Common myeloid progenitor, CD34-positive (primary cell): ENCODE measurements at regions not wholly inside any gene's neighbourhood (a gene's known extent, or its start where the extent isn't known, plus 50 kb on each side); places are given as distances from the start of the nearest gene placed in this dataset.

Experiments
- CTCF ChIA-PET: fragments of 350-600 bp; sonication (Branson Sonifier 250); formaldehyde crosslinking; loops from one replicate; lab custom pipeline; 2021; ENCODE audit warnings: antibody characterized with exemption; lab: Charles Lee
- POLR2A ChIA-PET: fragments of 350-600 bp; sonication (Branson Sonifier 250); formaldehyde crosslinking; loops from one replicate; lab custom pipeline; 2021; ENCODE audit warnings: antibody characterized with exemption; lab: Charles Lee
- DNase-seq, 3 donors: peaks; one replicate each; pipeline versions ENCODE4 v3.0.0 to v3.0.0-alpha.2; 2013
- H3K27ac ChIP-seq, 2 experiments: 1 replicate in 1 of 2; 2 replicates in 1 of 2; pipeline ENCODE4 v1.7.0; 2013; ENCODE audit warnings: inconsistent platforms in 2 of 2, low read length in 2 of 2, mild to moderate bottlenecking in 2 of 2, low read depth in 1 of 2, moderate library complexity in 1 of 2; ENCODE audit not compliant: severe bottlenecking in 2 of 2, insufficient read depth in 1 of 2, poor library complexity in 1 of 2
- H3K27me3 ChIP-seq, 5 experiments: replicated peaks in 2 of 5; 1 replicate in 3 of 5; 2 replicates in 2 of 5; pipeline versions ENCODE4 v1.6.1 to v1.7.0; 2013; ENCODE audit warnings: low read length in 4 of 5, mild to moderate bottlenecking in 2 of 5, moderate library complexity in 2 of 5, inconsistent platforms in 1 of 5; ENCODE audit not compliant: insufficient read depth in 5 of 5, control insufficient read depth in 4 of 5
- H3K36me3 ChIP-seq, 4 experiments: 1 replicate in 2 of 4; 2 replicates in 2 of 4; pipeline versions ENCODE4 v1.6.1 to v1.7.0; 2013; ENCODE audit warnings: low read length in 3 of 4, control low read depth in 1 of 4, mild to moderate bottlenecking in 1 of 4; ENCODE audit not compliant: control insufficient read depth in 4 of 4, insufficient read depth in 4 of 4
- H3K4me1 ChIP-seq, 4 experiments: 1 replicate in 3 of 4; 2 replicates in 1 of 4; pipeline versions ENCODE4 v1.6.1 to v1.7.1; 2013; ENCODE audit warnings: low read length in 3 of 4, mild to moderate bottlenecking in 3 of 4, control low read depth in 1 of 4, inconsistent platforms in 1 of 4, moderate library complexity in 1 of 4; ENCODE audit not compliant: control insufficient read depth in 4 of 4, insufficient read depth in 4 of 4; ENCODE audit errors: control extremely low read depth in 1 of 4
- H3K4me3 ChIP-seq, 7 experiments: 1 replicate in 4 of 7; 2 replicates in 3 of 7; pipeline versions ENCODE4 v1.5.1 to v1.7.0; 2013; ENCODE audit warnings: mild to moderate bottlenecking in 7 of 7, low read length in 6 of 7, moderate library complexity in 6 of 7, inconsistent platforms in 2 of 7, low read depth in 2 of 7, control low read depth in 1 of 7; ENCODE audit not compliant: insufficient read depth in 4 of 7, control insufficient read depth in 1 of 7; ENCODE audit errors: extremely low read depth in 1 of 7
- H3K9me3 ChIP-seq, 5 experiments: 1 replicate in 4 of 5; 2 replicates in 1 of 5; pipeline versions ENCODE4 v1.6.1 to v1.7.1; 2013; ENCODE audit warnings: low read length in 4 of 5, mild to moderate bottlenecking in 2 of 5, inconsistent platforms in 1 of 5, low read depth in 1 of 5, moderate library complexity in 1 of 5; ENCODE audit not compliant: control insufficient read depth in 4 of 5, insufficient read depth in 2 of 5; ENCODE audit errors: control extremely low read depth in 1 of 5
- WGBS: methylation state at CpG from one replicate; pipeline ENCODE4 v1.1.5; 2013; ENCODE audit not compliant: insufficient coverage; 5-methylcytosine and 5-hydroxymethylcytosine counted together

DNA sequence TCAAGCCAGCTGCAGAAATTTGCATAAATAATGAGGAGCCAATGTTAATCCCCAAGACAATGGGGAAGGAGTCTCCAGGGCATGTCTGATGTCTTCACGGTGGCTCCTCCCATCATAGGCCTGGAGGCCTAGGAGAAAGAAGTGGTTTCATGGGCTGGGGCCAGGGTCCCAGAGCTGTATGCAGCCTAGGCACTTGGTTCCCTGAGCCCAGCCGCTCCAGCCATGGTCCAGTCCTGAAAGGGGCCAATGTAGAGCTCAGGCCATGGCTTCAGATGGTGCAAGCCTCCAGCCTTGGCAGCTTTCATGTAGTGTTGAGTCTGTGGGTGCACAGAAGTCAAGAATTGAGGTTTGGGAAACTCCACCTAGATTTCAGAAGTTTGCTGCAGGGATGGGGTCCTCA lies 628.2 kb upstream of the GRIA3 start:
- POLR2A ChIA-PET: no interaction called here
- 95% methylated on average over 2 of the region's 2 CpGs for WGBS

DNA sequence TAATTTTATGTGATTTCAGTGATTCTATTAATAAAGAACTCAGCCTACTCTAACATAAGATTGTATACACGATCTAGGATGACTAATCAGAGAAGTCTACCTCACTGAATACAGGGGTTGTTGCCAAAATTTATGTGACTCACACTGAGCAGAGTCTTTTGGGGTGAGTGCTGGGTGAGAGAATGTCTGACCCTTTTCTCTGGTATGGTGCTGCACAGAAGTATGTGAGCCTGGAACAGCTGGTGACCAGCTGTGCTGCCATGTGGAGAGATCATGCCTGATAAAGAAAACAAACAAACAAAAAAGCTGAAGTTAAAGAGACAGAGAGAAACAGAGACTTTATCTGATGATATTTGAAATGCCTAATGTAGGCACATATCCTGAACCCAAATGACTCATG lies 618.1 kb upstream of the GRIA3 start:
- Histone ChIP-seq H3K36me3 (no peaks in the 10 kb centered on the region), H3K27me3 (no peaks in the 10 kb centered on the region), H3K27ac (no peak overlapping the region), H3K9me3 (no peaks in the 10 kb centered on the region), H3K4me3 (no peak overlapping the region), H3K4me1 (no peaks in the 10 kb centered on the region)
- no CpG with 5 or more reads among the region's 1 CpG for WGBS
- ChIA-PET POLR2A (no interaction called here), CTCF (no interaction called here)
- no peak for DNase-seq

More for the DNA sequence above, 628.2 kb upstream of the GRIA3 start:
- no peak overlapping the region for H3K27ac ChIP-seq
- H3K27me3 ChIP-seq: no peaks in the 10 kb centered on the region
- DNase-seq: no peak
- CTCF ChIA-PET: no interaction called here
- no peaks in the 10 kb centered on the region for H3K9me3 ChIP-seq
- H3K4me3 ChIP-seq: no peak overlapping the region
- H3K36me3 ChIP-seq: no peaks in the 10 kb centered on the region
- no peaks in the 10 kb centered on the region for H3K4me1 ChIP-seq

DNA sequence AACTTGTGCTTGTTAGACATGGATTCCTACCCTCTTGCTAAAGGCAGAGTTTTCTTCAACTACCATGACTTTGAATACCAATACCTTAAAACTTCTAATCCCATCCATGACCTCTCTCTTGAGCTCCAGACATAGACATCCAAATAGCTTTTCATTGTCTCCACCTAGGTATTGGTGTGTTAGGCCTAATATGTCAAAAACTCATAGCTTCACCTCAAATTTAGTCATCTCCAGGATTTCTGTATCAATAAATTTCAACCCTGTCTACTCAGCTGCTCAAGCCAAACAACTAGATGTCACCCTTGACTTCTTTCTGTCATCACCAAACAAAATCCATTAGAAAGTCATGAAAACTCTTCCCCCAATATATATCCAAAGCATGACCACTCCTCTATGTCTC lies 617.7 kb upstream of the GRIA3 start:
- Histone ChIP-seq H3K27me3 (no peaks in the 10 kb centered on the region), H3K9me3 (no peaks in the 10 kb centered on the region), H3K4me3 (no peak overlapping the region), H3K4me1 (no peaks in the 10 kb centered on the region), H3K27ac (no peak overlapping the region), H3K36me3 (no peaks in the 10 kb centered on the region)
- DNase-seq: no peak
- ChIA-PET POLR2A (no interaction called here), CTCF (no interaction called here)

DNA sequence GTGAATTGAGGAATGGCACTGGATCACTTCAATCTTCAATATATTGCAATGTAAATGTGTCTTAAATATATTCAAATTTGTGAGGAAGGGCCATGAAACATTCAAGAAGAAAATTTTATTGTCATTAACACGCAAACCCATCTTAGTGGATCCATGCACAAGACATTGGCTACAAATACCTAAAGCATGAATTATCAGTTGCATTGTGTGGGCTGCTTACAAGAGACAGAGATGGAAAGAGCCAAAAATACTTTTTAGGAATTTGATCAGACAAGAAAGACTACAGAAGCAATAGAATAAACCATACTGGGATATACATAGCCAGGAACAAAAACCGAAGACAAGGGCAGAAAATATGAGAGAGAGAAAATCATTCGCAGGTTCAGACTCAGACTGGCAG lies 616.2 kb upstream of the GRIA3 start:
- Histone ChIP-seq H3K4me3 (no peak overlapping the region), H3K36me3 (no peaks in the 10 kb centered on the region), H3K4me1 (no peaks in the 10 kb centered on the region), H3K27ac (no peak overlapping the region), H3K9me3 (no peaks in the 10 kb centered on the region), H3K27me3 (no peaks in the 10 kb centered on the region)
- no peak for DNase-seq
- WGBS: 100% methylated on average over 1 of the region's 3 CpGs
- ChIA-PET CTCF (no interaction called here), POLR2A (no interaction called here)

DNA sequence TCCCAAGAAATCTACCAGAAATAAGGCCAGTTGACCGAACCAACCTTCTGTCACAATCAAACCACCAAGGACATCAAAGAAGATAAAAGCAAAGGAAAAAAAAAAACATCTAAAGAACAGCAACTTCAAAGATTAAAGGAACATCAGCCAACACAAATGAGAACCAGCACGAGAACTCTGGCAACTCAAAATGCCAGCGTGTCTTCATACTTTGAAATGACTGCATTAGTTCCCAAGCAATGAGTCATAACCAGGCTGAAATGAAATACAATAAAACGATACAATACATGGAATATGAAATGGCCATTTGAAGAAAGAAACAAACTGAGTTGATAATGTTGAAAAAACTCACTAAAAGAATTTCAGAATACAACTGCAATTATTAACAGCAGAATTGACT lies 611.6 kb upstream of the GRIA3 start:
- H3K27me3 ChIP-seq: no peaks in the 10 kb centered on the region
- no CpG with 5 or more reads among the region's 4 CpGs for WGBS
- DNase-seq: no peak

DNA sequence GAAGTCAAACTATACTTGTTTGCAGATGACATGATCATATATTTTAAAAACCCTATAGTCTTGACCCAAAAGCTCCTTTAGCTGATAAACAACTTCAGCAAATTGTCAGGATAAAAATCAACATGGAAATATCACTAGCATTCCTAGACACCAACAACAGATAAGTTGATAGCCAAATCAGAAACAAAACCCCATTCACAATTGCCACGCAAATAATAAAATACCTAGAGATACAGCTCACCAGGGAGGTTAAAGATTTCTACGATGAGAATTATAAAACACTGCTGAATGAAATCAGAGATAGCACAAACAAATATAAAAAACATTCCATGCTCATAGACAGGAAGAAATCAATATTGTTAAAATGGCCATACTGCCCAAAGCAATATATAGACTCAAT lies 605.0 kb upstream of the GRIA3 start:
- no peaks in the 10 kb centered on the region for H3K27me3 ChIP-seq
- WGBS: no CpG with 5 or more reads among the region's 2 CpGs
- no peaks in the 10 kb centered on the region for H3K4me1 ChIP-seq
- H3K36me3 ChIP-seq: no peaks in the 10 kb centered on the region
- CTCF ChIA-PET: no interaction called here
- H3K9me3 ChIP-seq: peaks cover 0 to 4% (median 0%) of the 10 kb centered on the region in 5 experiments
- H3K4me3 ChIP-seq: no peak overlapping the region
- no peak overlapping the region for H3K27ac ChIP-seq
- no peak for DNase-seq
- POLR2A ChIA-PET: no interaction called here

More for the DNA sequence above, 611.6 kb upstream of the GRIA3 start:
- ChIA-PET CTCF (no interaction called here), POLR2A (no interaction called here)
- Histone ChIP-seq H3K27ac (no peak overlapping the region), H3K4me3 (no peak overlapping the region), H3K36me3 (no peaks in the 10 kb centered on the region), H3K9me3 (peaks cover 0 to 5% (median 0%) of the 10 kb centered on the region in 5 experiments), H3K4me1 (no peaks in the 10 kb centered on the region)

DNA sequence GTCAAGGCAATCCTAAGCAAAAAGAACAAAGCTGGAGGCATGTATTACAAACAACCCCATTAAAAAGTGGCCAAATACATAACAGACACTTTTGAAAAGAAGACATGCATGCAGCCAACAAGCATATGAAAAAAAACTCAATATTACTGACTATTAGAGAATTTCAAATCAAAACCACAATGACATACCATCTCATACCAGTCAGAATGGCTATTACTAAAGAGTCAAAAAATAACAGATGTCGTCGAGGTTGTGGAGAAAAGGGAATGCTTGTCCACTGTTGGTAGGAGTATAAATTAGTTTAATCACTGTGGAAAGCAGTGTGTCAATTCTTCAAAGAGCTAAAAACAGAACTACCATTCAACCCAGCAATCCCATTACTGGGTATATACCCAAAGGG lies 604.6 kb upstream of the GRIA3 start:
- H3K9me3 ChIP-seq: peaks cover 0 to 2% (median 0%) of the 10 kb centered on the region in 5 experiments
- no peak overlapping the region for H3K4me3 ChIP-seq
- no peaks in the 10 kb centered on the region for H3K4me1 ChIP-seq
- no peak overlapping the region for H3K27ac ChIP-seq
- no peaks in the 10 kb centered on the region for H3K36me3 ChIP-seq
- H3K27me3 ChIP-seq: no peaks in the 10 kb centered on the region
- CTCF ChIA-PET: no interaction called here
- POLR2A ChIA-PET: no interaction called here
- no peak for DNase-seq
- no CpG with 5 or more reads among the region's 2 CpGs for WGBS
